Skeletal muscle satellite cell (primary cell): ENCODE measurements at regions not wholly inside any gene's neighbourhood (a gene's known extent, or its start where the extent isn't known, plus 50 kb on each side); places are given as distances from the start of the nearest gene placed in this dataset.
"Not testable (repeated sequence)": the region's sequence is repeated elsewhere in the genome, so short reads cannot be mapped to it uniquely, and the experiment has no call there.

Experiments used
- H3K27me3 ChIP-seq: 2 replicates; pipeline ENCODE4 v1.7.0; 2013; ENCODE audit warnings: low read length; ENCODE audit not compliant: control insufficient read depth, insufficient read depth
- H3K36me3 ChIP-seq: 2 replicates; pipeline ENCODE4 v1.7.0; 2013; ENCODE audit warnings: mild to moderate bottlenecking, control low read depth, low read length; ENCODE audit not compliant: insufficient read depth
- H3K4me1 ChIP-seq: 2 replicates; pipeline ENCODE4 v1.7.0; 2013; ENCODE audit warnings: low read length; ENCODE audit not compliant: control insufficient read depth, insufficient read depth
- H3K4me2 ChIP-seq: 2 replicates; pipeline ENCODE4 v1.7.0; 2013; ENCODE audit warnings: mild to moderate bottlenecking, low read length
- H3K4me3 ChIP-seq: 2 replicates; pipeline ENCODE4 v1.7.0; 2013; ENCODE audit warnings: low read length
- H3K9ac ChIP-seq: 2 replicates; pipeline ENCODE4 v1.7.0; 2013; ENCODE audit warnings: mild to moderate bottlenecking, low read depth, low read length, moderate library complexity
- H3K9me3 ChIP-seq: replicated peaks from 2 replicates; pipeline ENCODE4 v1.7.0; 2013; ENCODE audit warnings: mild to moderate bottlenecking, control low read depth, low read length

GRCh38 chr2:100744589-100744988, 75.3 kb upstream of the NPAS2 start:
- Histone ChIP-seq H3K27me3 (no peaks in the 10 kb centered on the region), H3K4me3 (no peak overlapping the region), H3K4me2 (no peak overlapping the region), H3K9me3 (no peaks in the 10 kb centered on the region), H3K36me3 (no peaks in the 10 kb centered on the region), H3K4me1 (peaks cover 38% of the 10 kb centered on the region), H3K9ac (no peak overlapping the region)

- Histone ChIP-seq H3K9me3 (no peaks in the 10 kb centered on the region), H3K4me2 (no peak overlapping the region), H3K27me3 (no peaks in the 10 kb centered on the region), H3K9ac (no peak overlapping the region), H3K36me3 (no peaks in the 10 kb centered on the region), H3K4me1 (peaks cover 38% of the 10 kb centered on the region), H3K4me3 (no peak overlapping the region)
Observed at GRCh38 chr2:100745604-100746003, 74.3 kb upstream of the NPAS2 start.

- Histone ChIP-seq H3K9me3 (no peaks in the 10 kb centered on the region), H3K9ac (no peak overlapping the region), H3K27me3 (no peaks in the 10 kb centered on the region), H3K4me2 (no peak overlapping the region), H3K36me3 (no peaks in the 10 kb centered on the region), H3K4me3 (no peak overlapping the region), H3K4me1 (peaks cover 39% of the 10 kb centered on the region)
Observed at GRCh38 chr2:100747551-100747950, 72.4 kb upstream of the NPAS2 start.

- Histone ChIP-seq H3K4me1 (peaks cover 38% of the 10 kb centered on the region), H3K9ac (no peak overlapping the region), H3K4me3 (no peak overlapping the region), H3K27me3 (no peaks in the 10 kb centered on the region), H3K36me3 (no peaks in the 10 kb centered on the region), H3K4me2 (no peak overlapping the region), H3K9me3 (no peaks in the 10 kb centered on the region)
Observed at GRCh38 chr2:100747996-100748615, 71.8 kb upstream of the NPAS2 start.

- Histone ChIP-seq H3K9me3 (no peaks in the 10 kb centered on the region), H3K4me3 (no peak overlapping the region), H3K4me1 (peaks cover 41% of the 10 kb centered on the region), H3K9ac (no peak overlapping the region), H3K4me2 (no peak overlapping the region), H3K36me3 (no peaks in the 10 kb centered on the region), H3K27me3 (no peaks in the 10 kb centered on the region)
Observed at GRCh38 chr2:100748673-100749072, 71.3 kb upstream of the NPAS2 start.

- H3K9me3 ChIP-seq: no peaks in the 10 kb centered on the region
- H3K4me3 ChIP-seq: no peak overlapping the region
- H3K4me1 ChIP-seq: peaks cover 51% of the 10 kb centered on the region
- no peak overlapping the region for H3K4me2 ChIP-seq
- no peaks in the 10 kb centered on the region for H3K36me3 ChIP-seq
- no peaks in the 10 kb centered on the region for H3K27me3 ChIP-seq
- H3K9ac ChIP-seq: no peak overlapping the region
Observed at GRCh38 chr2:100749771-100750542, 70.0 kb upstream of the NPAS2 start.

GRCh38 chr2:100751871-100752625, 67.9 kb upstream of the NPAS2 start:
- H3K4me1 ChIP-seq: peaks cover 71% of the 10 kb centered on the region
- H3K4me3 ChIP-seq: peak overlapping the region; percentile 6
- peak overlapping the region; percentile 71 for H3K9ac ChIP-seq

GRCh38 chr2:100752628-100753333, 67.2 kb upstream of the NPAS2 start:
- Histone ChIP-seq H3K27me3 (no peaks in the 10 kb centered on the region), H3K4me1 (peaks cover 73% of the 10 kb centered on the region), H3K9me3 (no peaks in the 10 kb centered on the region), H3K9ac (peak overlapping the region; percentile 71), H3K4me2 (peak overlapping the region; percentile 53), H3K4me3 (peak overlapping the region; percentile 6), H3K36me3 (no peaks in the 10 kb centered on the region)

More at GRCh38 chr2:100751871-100752625, 67.9 kb upstream of the NPAS2 start:
- not testable (repeated sequence) for H3K36me3 ChIP-seq, H3K9me3 ChIP-seq, H3K27me3 ChIP-seq
- peak overlapping the region; percentile 53 for H3K4me2 ChIP-seq

GRCh38 chr2:100753444-100753843, 66.5 kb upstream of the NPAS2 start:
- no peaks in the 10 kb centered on the region for H3K27me3 ChIP-seq
- H3K9me3 ChIP-seq: no peaks in the 10 kb centered on the region
- no peaks in the 10 kb centered on the region for H3K36me3 ChIP-seq
- H3K4me1 ChIP-seq: peaks cover 73% of the 10 kb centered on the region
- H3K9ac ChIP-seq: peak overlapping the region; percentile 41
- no peak overlapping the region for H3K4me2 ChIP-seq
- H3K4me3 ChIP-seq: no peak overlapping the region

GRCh38 chr2:100753881-100754280, 66.1 kb upstream of the NPAS2 start:
- H3K27me3 ChIP-seq: no peaks in the 10 kb centered on the region
- no peaks in the 10 kb centered on the region for H3K36me3 ChIP-seq
- no peak overlapping the region for H3K4me2 ChIP-seq
- H3K4me1 ChIP-seq: peaks cover 68% of the 10 kb centered on the region
- H3K9ac ChIP-seq: peak overlapping the region; percentile 41
- no peak overlapping the region for H3K4me3 ChIP-seq
- no peaks in the 10 kb centered on the region for H3K9me3 ChIP-seq

GRCh38 chr2:100754951-100755350, 65.0 kb upstream of the NPAS2 start:
- no peak overlapping the region for H3K9ac ChIP-seq
- peaks cover 68% of the 10 kb centered on the region for H3K4me1 ChIP-seq
- H3K4me2 ChIP-seq: peak overlapping the region; percentile 49
- no peaks in the 10 kb centered on the region for H3K36me3 ChIP-seq
- H3K27me3 ChIP-seq: no peaks in the 10 kb centered on the region
- no peaks in the 10 kb centered on the region for H3K9me3 ChIP-seq
- no peak overlapping the region for H3K4me3 ChIP-seq
